DND-41 (cell line): ENCODE measurements at regions not wholly inside any gene's neighbourhood (a gene's known extent, or its start where the extent isn't known, plus 50 kb on each side); places are given as distances from the start of the nearest gene placed in this dataset.

Source experiments
- EZH2 ChIP-seq: IDR thresholded peaks from 3 replicates; pipeline ENCODE4 v1.6.1; 2012; ENCODE audit warnings: borderline replicate concordance, low read depth, mild to moderate bottlenecking, moderate library complexity, low read length, inconsistent platforms; ENCODE audit not compliant: severe bottlenecking
- TF ChIP-seq, protein P1 (sequence below): IDR thresholded peaks from 2 replicates; pipeline ENCODE4 v1.5.1; 2012; ENCODE audit warnings: borderline replicate concordance, low read length, moderate library complexity, mild to moderate bottlenecking; ENCODE audit not compliant: poor library complexity, severe bottlenecking; ENCODE audit errors: extremely low read depth

DNA sequence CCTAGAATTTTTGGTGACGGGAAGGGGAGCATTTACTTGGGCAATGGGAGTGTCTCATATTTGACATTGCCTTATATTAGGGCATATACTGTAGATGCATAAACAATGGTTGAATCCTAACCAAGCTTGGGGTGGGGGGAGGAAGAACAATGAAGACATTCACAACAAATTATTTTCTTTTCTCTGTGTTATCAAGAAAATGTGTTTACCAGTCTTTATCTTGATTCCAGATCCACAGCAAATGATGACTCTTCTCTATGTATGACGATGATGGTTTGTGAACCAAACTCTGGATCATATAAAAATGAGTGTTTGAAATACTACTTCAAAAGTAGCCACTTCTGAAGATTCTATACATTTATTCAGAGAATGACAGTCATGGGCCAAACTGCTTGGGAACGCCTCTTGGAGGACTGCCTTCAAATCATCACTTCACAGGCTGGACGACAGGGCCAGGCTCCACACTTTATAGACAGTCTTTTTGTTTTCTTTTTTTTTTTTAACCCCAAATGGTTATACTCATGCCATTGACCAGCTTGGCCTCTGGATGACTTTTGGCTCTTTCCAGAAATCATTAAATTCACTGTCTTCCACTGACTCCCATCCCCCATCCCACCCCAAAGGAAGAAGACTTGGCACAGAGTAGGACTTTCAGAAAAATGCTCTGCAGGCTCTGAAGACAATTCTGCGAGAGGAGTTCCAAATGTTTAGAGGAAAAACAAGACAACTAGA is 123.8 kb upstream of the LIFR start:
- TF ChIP-seq, protein P1, sequence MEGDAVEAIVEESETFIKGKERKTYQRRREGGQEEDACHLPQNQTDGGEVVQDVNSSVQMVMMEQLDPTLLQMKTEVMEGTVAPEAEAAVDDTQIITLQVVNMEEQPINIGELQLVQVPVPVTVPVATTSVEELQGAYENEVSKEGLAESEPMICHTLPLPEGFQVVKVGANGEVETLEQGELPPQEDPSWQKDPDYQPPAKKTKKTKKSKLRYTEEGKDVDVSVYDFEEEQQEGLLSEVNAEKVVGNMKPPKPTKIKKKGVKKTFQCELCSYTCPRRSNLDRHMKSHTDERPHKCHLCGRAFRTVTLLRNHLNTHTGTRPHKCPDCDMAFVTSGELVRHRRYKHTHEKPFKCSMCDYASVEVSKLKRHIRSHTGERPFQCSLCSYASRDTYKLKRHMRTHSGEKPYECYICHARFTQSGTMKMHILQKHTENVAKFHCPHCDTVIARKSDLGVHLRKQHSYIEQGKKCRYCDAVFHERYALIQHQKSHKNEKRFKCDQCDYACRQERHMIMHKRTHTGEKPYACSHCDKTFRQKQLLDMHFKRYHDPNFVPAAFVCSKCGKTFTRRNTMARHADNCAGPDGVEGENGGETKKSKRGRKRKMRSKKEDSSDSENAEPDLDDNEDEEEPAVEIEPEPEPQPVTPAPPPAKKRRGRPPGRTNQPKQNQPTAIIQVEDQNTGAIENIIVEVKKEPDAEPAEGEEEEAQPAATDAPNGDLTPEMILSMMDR = no peak
- TF ChIP-seq EZH2 = no peak
